AG20443 (cell line): ENCODE measurements at regions not wholly inside any gene's neighbourhood (a gene's known extent, or its start where the extent isn't known, plus 50 kb on each side); places are given as distances from the start of the nearest gene placed in this dataset.
"Not testable (repeated sequence)": the region's sequence is repeated elsewhere in the genome, so short reads cannot be mapped to it uniquely, and the experiment has no call there.

Source experiments
- DNase-seq: peaks from one replicate; pipeline ENCODE4 v3.0.0; 2012; ENCODE audit warnings: low spot score, mixed read lengths

- DNase-seq, result no peak
Measured at GRCh38 chr15:62218841-62219240, 53.8 kb upstream of the C2CD4B start.

DNA sequence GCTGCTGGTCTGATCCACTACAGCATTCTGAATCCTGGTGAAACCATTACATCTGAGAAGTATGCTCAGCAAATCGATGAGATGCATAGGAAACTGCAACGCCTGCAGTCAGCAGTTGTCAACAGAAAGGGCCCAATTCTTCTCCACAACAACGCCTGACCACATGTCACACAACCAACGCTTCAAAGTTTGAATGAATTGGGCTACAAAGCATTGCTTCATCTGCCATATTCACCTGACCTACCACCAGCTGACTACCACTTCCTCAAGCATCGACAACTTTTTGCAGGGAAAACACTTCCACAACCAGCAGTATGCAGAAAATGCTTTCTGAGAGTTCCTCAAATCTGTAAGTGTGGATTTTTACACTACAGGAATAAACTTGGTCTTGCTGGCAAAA lies 54.7 kb upstream of the C2CD4B start:
- no peak for DNase-seq

DNA sequence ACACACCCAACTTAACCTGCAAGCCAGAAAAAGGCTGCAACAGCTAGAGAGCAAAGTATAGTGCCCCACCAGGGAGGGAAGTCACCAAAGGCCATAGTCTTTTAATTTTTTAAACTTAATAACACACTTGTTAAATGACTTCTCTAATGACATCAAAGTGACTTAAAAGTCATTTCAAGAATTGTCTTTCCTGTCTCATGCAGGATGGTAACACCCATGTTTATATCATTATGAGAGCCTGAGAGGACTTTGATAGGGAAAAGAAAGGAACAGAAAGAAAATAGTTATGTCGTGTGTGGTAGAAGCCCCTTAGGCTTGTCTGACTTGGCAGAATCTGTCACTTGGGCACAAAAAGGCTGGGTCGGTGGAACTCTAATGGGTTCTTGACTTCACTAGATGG lies 57.9 kb upstream of the C2CD4B start:
- no peak for DNase-seq

- no peak for DNase-seq
Measured at GRCh38 chr15:62228604-62229003, 63.5 kb upstream of the C2CD4B start.

DNA sequence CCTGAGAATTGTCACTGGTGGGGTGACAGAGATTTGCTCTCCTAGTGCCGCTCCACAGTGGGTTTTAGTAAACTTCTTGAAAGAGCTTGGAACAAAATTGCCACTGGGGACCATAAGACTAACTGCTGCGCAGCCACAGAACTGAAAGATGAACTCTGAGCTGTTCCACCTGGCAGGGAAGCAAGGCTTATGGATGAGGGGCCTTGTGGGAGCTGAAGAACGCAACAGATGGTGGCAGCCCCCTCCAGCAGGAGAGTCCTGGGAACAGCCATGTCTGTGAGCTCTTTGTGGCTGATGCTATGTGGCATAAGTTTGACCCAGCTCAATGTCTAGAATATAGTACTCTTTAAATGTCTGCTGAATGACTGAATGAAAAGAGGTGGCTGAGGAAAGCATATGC lies 66.8 kb upstream of the C2CD4B start:
- no peak for DNase-seq

DNA sequence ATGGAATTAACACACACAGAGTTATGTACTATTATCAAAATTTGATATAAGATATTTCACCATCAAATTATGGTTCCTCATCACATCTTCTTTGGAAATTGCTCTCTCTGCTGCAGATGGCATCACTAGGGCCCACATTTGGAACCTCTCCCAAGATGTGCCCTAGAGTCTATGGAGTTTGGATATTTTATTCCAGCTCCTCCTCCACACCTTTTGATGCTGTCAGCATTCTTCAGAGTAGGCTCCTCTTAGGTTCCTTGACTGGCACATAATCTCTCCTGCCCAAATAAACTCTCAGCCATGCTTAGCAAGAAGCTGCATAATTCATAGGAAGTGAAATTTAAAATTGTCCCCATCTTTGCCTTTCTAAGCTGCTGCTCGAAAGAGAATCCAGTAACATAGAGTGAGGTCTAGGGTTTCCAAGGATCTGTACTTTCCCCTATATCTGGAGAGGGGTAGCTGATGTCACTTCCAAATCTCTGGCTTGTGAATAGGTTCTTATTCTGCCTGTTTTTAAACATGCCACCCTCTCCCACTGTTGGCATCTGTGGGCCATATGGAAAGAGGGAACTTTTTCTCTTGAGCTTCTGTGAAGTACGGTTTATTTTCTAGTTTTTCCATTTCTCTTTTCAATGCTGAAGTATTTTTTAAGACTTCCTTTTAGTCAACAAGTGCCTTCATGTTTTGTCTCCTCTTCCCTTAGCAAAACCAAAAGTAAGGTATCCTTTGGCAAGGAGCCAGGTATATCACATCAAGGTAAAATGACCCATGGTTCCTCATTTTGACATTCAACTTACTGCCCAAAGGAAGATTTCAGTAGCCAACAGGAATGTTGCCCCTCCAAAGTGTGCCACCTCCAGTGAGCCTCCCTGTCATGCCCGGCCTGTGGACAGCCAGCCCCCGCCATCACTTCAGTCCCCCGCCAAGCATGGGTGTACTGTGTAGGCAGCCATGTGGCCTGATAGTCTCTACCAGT lies 75.3 kb upstream of the C2CD4B start:
- DNase-seq, result no peak

DNA sequence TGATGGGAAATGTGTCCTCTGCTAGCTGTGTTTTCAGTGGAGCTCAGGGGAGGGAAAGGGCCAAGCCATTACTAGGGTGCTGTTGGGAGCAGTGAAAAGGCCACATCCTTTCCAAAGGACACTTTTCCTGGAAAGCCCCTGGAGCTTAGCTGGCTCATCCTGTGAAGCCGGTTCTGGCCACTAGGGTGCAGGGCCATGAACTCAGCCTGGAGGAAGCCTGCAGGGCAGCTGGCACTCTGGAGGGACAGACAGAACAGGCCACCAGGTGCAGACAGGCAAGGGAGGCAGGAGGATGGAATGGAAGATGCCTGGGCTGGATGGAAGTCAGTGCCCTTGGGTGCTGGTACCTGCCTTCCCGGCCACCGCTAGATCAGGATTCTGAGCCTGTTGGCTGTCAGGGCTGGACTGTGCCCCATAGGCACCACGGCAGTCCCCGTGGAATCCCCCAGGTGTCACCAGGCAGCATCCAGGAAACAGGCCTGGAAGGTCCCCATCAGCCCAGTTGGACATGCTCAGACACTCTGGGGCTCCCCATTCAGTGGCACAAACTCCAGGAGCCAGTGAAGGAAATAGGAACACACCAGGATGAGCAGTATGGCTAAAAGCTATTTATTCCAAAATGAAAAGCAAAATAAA lies 76.2 kb upstream of the C2CD4B start:
- peak; percentile 29 for DNase-seq

DNA sequence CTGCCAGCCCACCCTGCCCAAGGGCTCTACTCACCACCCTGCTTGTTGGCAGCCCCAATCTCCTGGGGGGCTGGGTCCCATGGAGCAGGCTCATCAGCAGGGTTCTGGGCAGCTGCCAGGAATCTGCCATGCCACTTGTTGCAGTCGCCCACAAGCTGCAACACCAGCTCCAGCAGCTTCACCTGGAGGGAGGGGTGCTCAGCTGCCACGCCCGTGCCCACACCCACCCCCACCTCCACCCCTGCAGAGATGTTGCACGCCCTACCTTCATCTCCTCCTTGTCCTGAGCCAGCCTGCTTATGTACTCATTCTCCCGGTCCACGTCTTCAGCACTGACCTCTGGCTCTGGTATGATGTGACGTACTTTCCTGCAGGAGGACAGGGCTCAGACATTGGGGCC lies 77.9 kb upstream of the C2CD4B start:
- DNase-seq, result no peak

DNA sequence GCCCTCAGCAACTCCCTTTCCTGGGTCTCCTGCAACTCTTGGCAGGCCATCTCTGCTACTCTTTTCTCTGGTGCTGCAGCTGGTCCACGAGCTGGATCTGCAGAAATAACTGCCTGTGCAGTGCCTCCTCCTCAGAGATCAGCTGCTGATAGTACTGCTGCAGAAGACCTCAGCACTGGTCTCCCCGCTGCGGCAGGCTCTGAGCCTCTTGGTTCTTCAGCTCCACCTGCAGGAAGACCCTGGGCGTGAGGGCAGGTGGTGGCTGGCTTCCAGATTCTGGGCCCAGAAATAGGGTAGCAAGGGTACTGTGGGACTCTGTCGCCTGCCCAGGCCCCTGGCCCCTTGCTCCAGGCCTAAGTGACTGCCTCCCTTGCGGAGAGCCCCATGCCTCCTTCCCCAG lies 79.7 kb upstream of the C2CD4B start:
- no peak for DNase-seq

DNA sequence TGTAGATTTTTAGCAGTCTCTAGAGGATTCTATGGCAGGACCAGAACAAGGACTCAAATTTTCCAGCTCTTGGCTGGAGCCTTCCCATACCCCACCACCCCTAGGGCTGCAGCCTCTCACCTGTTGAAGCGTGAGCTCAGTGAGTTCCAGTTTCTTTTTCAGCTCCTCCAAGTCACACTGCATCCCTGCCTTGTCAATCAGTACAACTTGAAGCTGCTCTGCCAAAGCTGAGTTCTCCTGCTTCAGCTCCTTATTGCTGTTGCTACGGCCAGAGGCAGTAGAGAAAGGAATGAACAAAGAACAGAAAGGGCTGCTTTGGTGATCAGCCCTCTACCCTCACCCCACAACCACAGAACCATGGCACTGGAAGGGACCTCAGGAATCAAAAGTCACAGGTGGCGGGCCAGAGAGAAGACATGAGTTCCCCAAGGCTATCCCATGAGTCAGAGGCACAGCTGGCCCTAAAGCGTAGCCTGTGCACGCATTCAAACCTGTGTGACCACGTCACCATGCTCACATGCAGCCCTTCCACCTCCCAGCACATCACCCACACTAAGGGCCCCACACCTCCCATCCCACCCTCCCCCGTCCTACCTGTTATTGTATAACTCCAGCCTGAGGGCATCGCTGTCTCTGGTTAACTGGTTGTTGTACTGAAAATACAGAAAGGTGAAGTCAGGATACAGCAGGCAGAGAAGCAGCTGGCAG lies 83.3 kb upstream of the C2CD4B start:
- DNase-seq, result no peak

DNA sequence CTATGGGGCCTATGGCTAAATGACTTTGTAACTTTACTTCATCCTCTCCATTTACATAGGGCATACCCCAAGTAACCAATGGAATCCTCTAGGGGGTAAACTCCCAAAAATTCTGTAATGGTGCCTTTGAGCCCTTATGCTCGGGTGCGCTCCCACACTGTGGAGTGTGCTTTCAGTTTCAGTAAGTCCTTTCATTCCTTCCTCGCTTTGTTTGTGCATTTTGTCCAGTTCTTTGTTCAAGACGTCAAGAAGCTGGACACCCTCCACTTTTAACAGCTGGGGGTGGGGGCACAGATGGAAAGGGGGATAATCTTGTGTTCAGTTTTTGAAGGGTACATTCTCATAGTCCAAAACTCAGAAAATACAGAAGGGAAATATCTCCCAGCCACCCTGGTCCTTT lies 84.4 kb upstream of the C2CD4B start:
- DNase-seq, result no peak

GRCh38 chr15:62250186-62250585 lies 85.1 kb upstream of the C2CD4B start:
- no peak for DNase-seq

GRCh38 chr15:62250978-62251377 lies 85.9 kb upstream of the C2CD4B start:
- no peak for DNase-seq

DNA sequence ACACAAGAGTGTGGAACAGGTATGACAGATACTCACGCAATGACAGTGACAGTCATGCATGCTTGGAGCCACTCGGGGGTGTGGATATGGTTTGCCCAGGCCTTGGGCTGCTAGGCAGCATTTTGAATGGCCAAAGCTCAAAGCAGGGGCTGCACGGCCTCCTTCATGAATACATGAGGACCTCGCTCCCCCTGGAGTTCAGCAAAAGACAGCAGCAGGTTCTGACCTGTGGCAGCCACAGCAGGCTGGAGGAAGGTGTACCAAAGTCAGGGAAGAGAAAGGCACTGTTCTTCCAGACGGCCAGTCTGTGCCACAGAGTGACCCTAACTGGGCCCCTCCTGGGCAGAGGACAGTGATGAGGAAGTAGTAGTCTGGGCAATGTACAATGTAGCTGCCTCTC lies 88.2 kb upstream of the C2CD4B start:
- DNase-seq, result no peak

DNA sequence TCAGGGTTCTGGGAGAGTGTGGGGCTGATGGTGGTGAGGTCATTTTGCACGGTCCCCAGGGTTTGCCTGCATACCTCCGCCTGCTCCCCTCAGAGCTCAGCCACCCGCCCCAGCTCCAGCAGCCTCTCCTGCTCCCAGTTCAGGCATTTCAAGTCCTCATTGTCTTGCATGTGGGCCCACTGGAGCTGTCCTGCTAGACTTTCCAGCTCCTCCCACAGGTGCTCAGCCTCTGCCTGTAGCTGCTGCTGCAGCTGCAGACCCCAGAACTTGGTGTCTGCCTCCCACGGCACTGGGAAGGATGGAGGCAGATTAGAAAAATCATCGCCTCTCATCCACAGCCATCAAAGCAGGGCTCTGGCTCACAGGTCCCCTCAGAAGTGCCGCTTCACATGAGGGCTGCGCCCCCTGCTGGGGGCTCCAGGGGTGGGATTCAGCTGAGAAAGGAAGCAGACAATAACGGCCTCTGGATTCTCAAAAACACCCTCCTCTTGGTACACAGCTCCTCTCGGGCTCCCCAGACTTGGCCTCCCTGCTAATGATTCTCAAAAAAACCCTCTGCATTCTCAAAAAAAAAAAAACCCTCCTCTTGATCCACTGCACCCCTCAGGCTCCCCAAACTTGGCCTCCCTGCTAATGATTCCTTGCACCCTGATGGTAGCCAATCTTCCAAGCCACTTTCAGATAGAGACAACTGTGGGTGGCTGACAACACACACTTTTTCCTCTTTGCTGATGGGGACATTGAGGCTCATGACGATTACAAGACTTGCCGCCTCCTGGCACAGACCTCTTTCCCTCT lies 89.3 kb upstream of the C2CD4B start:
- peak; percentile 75 for DNase-seq

DNA sequence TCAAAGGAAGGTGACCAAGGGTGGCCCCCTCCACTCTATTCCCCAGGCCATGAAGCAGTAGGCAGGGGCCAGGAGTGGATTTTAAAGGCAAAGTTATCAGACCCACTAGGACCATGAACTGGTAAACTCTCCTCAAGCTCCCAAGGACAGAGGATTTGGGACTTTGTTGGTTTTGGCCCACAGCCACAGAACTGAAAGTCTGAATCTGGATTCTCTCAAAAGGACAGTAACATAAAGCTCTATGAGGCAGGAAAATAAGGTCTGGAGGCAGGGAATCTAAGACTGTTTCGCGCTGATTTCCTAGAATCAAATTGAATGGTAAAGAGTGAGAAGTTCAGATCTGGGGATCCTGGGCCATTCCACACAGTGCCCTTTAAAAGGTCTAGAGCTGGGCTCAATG lies 91.3 kb upstream of the C2CD4B start:
- DNase-seq, result not testable (repeated sequence)

- no peak for DNase-seq
Measured at GRCh38 chr15:62257996-62258521, 93.0 kb upstream of the C2CD4B start.

DNA sequence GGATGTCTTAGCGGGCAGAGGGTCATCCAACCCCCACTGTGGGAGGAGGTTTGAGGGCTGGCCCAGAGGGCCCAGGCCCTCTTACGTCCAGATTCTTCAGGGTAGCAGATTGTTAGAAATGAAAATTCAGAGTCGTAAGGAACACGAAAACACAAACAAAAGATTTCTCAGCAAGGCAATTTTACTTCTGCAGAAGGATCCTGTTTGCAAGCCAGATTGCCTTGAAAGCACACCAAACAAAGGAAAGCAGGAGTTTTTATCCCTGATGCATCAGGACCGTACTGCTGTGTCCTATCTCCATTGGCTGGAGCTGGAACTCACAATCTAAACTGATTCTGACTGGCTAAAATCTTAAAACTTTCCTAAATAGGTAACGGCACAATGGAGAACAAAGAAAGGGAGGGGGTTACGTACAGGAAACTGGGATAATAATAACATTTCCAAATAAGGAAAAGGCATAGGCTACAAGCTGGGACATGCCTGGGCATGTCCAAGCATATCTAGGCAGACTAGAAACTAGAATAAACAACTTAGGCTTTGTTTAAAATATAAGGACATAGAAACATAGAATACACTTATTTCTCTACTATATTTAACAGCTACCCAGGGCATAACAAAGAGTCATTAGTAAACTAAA lies 97.3 kb upstream of the C2CD4B start:
- DNase-seq, result no peak

- no peak for DNase-seq
Measured at GRCh38 chr15:62264196-62264595, 99.1 kb upstream of the C2CD4B start.

DNA sequence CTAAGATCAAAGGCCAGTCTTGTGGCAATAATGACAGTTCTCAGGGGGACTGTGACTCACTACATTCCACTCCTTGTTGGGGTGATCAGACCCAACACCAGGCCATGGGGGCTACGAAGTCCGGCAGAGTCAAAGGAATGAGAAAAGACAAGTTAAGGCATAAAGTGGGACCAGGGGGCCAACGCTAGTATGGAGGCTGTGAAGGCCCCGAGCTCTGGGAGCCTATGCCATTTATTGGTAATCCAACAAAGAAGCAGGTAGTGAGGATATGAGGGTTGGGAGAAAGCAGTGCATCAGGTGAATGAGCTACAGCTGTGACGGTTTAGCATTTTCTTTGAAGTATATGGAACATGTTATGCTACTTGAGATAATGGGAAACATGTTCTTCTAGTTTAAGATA lies 104.4 kb upstream of the C2CD4B start:
- DNase-seq, result no peak

DNA sequence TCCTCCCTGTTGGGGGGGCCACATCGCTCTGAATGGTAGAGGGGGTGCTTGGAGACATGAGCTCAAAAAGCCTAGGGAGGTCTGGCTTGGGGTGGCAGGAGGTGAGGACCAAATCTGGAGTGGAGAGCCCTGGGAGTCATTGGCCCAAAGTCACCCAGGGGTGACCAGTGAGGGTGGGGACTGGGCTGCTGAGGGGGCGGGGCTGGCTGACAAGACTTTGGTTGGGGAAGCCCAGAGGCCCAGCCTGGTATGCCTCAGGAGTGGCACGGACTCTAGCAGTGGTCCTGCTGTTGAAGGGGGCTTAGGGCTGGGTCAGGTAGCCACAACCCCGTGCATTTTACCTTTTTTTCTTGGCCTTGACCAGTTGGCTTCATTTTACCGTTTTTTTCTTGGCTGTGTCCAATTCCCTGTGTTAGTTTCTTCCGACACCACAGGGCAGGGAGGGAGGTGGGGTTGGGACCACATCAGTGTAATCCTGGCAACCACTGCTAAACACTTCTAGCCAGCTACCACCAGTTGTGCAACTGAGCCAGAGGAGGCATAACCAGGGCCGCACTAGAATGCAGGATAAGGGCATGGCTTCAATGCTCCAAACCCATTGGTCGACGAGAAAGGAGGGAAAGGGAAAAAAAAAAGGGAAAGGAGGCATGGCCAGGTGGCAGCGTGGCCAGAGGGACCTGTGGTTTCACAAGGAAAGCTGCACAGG lies 105.3 kb upstream of the C2CD4B start:
- no peak for DNase-seq
